ENCODE measurements at regions not wholly inside any gene's neighbourhood (a gene's known extent, or its start where the extent isn't known, plus 50 kb on each side); places are given as distances from the start of the nearest gene placed in this dataset.
"Not testable (repeated sequence)": the region's sequence is repeated elsewhere in the genome, so short reads cannot be mapped to it uniquely, and the experiment has no call there.

- Histone ChIP-seq H3K27ac (no peak overlapping the region), H3K9me3 (no peaks in the 10 kb centered on the region), H3K27me3 (ENCODE audit: low read depth) (no peaks in the 10 kb centered on the region), H3K4me1 (no peaks in the 10 kb centered on the region), H3K36me3 (no peaks in the 10 kb centered on the region), H3K4me3 (no peak overlapping the region)
- intact Hi-C loops (cut with DNase I) = no loop called here
- DNase-seq (no peak), ATAC-seq (no peak)
- no peak for TF ChIP-seq CTCF (IDR thresholded peaks at IDR 0.05)
These were observed 269.2 kb upstream of the TCERG1L start for GRCh38 chr10:131580674-131581073.

- H3K27ac ChIP-seq; H3K36me3 ChIP-seq; ATAC-seq; H3K27me3 ChIP-seq (ENCODE audit: low read depth); intact Hi-C loops (cut with DNase I); H3K4me3 ChIP-seq; DNase-seq; H3K4me1 ChIP-seq; H3K9me3 ChIP-seq: not testable (repeated sequence)
These were observed 270.0 kb upstream of the TCERG1L start for GRCh38 chr10:131581547-131581946.

GRCh38 chr10:131584287-131584686 lies 272.8 kb upstream of the TCERG1L start:
- TF ChIP-seq CTCF (IDR thresholded peaks at IDR 0.05) = no peak
- Histone ChIP-seq H3K36me3 (no peaks in the 10 kb centered on the region), H3K9me3 (no peaks in the 10 kb centered on the region), H3K4me1 (no peaks in the 10 kb centered on the region), H3K27ac (no peak overlapping the region), H3K4me3 (no peak overlapping the region), H3K27me3 (ENCODE audit: low read depth) (no peaks in the 10 kb centered on the region)
- ATAC-seq = no peak
- intact Hi-C loops (cut with DNase I) = no loop called here
- DNase-seq = no peak

- Histone ChIP-seq H3K9me3 (no peaks in the 10 kb centered on the region), H3K4me1 (no peaks in the 10 kb centered on the region), H3K4me3 (no peak overlapping the region), H3K27ac (no peak overlapping the region), H3K36me3 (no peaks in the 10 kb centered on the region), H3K27me3 (ENCODE audit: low read depth) (no peaks in the 10 kb centered on the region)
- no peak for TF ChIP-seq CTCF (IDR thresholded peaks at IDR 0.05)
- ATAC-seq (no peak), DNase-seq (no peak)
- intact Hi-C loops (cut with DNase I) = no loop called here
These were observed 274.2 kb upstream of the TCERG1L start for GRCh38 chr10:131585761-131586160.

GRCh38 chr10:131586958-131587357 lies 275.4 kb upstream of the TCERG1L start:
- TF ChIP-seq CTCF (IDR thresholded peaks at IDR 0.05) = no peak
- ATAC-seq = no peak
- intact Hi-C loops (cut with DNase I) = no loop called here
- Histone ChIP-seq H3K4me1 (no peaks in the 10 kb centered on the region), H3K9me3 (no peaks in the 10 kb centered on the region), H3K36me3 (no peaks in the 10 kb centered on the region), H3K4me3 (no peak overlapping the region), H3K27ac (no peak overlapping the region), H3K27me3 (ENCODE audit: low read depth) (no peaks in the 10 kb centered on the region)
- no peak for DNase-seq

- no peaks in the 10 kb centered on the region for H3K9me3 ChIP-seq
- H3K27ac ChIP-seq = no peak overlapping the region
- no peaks in the 10 kb centered on the region for H3K4me1 ChIP-seq
- no peak for ATAC-seq
- intact Hi-C loops (cut with DNase I) = no loop called here
- no peaks in the 10 kb centered on the region for H3K36me3 ChIP-seq
- H3K4me3 ChIP-seq = no peak overlapping the region
- no peak for DNase-seq
- no peak for TF ChIP-seq CTCF (IDR thresholded peaks at IDR 0.05)
- H3K27me3 ChIP-seq (ENCODE audit: low read depth) = no peaks in the 10 kb centered on the region
These were observed 276.6 kb upstream of the TCERG1L start for GRCh38 chr10:131587976-131588680.
